AG04450 (cell line): ENCODE measurements at regions not wholly inside any gene's neighbourhood (a gene's known extent, or its start where the extent isn't known, plus 50 kb on each side); places are given as distances from the start of the nearest gene placed in this dataset.
"Not testable (repeated sequence)": the region's sequence is repeated elsewhere in the genome, so short reads cannot be mapped to it uniquely, and the experiment has no call there.

Experiments used
- CTCF ChIA-PET: fragments of 300-600, 350-600 bp; formaldehyde crosslinking; extraction: SDS; loops from one replicate; lab custom pipeline; 2022; ENCODE audit warnings: antibody characterized with exemption, inconsistent platforms; lab: Charles Lee
- POLR2A ChIA-PET: fragments of 350-600 bp; formaldehyde crosslinking; extraction: SDS; loops from one replicate; lab custom pipeline; 2021; ENCODE audit warnings: antibody characterized with exemption, inconsistent platforms; lab: Yijun Ruan, JAX
- DNase-seq: peaks from one replicate; pipeline ENCODE4 v3.0.0-alpha.2; 2011; ENCODE audit warnings: low read depth, low spot score
- H3K27ac ChIP-seq: one replicate; pipeline ENCODE4 v1.5.1; 2012; ENCODE audit warnings: low read depth, low read length, control low read depth
- H3K27me3 ChIP-seq: one replicate; pipeline ENCODE4 v1.6.0; 2012; ENCODE audit warnings: low read length; ENCODE audit not compliant: control insufficient read depth, insufficient read depth
- H3K4me3 ChIP-seq: 2 replicates; pipeline ENCODE4 v1.5.1; 2011; ENCODE audit warnings: mild to moderate bottlenecking, low read depth, low read length, control low read depth
- H3K9me3 ChIP-seq: 2 replicates; pipeline ENCODE4 v1.5.1; 2012; ENCODE audit warnings: low read length; ENCODE audit not compliant: control insufficient read depth, insufficient read depth
- TF ChIP-seq, protein P1 (sequence below): IDR thresholded peaks from 2 replicates; pipeline ENCODE4 v1.5.1; 2011; ENCODE audit warnings: low read depth, low read length, control low read depth, inconsistent platforms

DNA sequence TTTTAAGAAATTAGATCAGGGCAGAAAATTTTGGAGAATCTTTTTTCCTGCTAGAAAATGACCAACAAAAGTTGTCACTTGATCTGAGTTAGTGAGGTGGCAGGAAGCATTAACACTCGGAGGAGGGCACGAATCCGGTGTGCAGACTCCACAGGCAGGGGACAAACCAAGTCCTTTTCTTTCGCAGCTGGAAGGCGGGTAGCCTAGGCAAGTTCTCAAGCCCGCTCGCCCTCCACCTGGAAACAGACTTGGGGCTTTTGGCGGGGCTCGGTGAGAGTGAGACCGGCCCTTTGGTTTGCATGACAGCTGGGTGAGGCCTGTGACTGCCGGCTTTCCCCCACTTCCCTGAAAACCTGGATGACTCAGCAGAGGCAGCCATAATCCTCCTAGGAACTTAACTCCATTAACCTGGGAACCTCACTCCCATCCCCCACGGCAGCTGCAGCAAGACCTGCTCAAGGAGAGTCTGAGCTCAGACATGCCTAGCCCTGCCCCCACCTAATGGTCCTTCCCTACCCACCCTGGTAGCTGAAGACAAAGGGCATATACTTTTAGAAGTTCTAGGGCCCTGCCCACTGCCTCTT, 134.8 kb downstream of the MFSD1 start:
- DNase-seq: no peak
- ChIA-PET POLR2A (no interaction called here), CTCF (no interaction called here)
- H3K27me3 ChIP-seq: no peaks in the 10 kb centered on the region
- TF ChIP-seq, protein P1, sequence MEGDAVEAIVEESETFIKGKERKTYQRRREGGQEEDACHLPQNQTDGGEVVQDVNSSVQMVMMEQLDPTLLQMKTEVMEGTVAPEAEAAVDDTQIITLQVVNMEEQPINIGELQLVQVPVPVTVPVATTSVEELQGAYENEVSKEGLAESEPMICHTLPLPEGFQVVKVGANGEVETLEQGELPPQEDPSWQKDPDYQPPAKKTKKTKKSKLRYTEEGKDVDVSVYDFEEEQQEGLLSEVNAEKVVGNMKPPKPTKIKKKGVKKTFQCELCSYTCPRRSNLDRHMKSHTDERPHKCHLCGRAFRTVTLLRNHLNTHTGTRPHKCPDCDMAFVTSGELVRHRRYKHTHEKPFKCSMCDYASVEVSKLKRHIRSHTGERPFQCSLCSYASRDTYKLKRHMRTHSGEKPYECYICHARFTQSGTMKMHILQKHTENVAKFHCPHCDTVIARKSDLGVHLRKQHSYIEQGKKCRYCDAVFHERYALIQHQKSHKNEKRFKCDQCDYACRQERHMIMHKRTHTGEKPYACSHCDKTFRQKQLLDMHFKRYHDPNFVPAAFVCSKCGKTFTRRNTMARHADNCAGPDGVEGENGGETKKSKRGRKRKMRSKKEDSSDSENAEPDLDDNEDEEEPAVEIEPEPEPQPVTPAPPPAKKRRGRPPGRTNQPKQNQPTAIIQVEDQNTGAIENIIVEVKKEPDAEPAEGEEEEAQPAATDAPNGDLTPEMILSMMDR: no peak
- no peak overlapping the region for H3K4me3 ChIP-seq
- no peaks in the 10 kb centered on the region for H3K9me3 ChIP-seq
- no peak overlapping the region for H3K27ac ChIP-seq

GRCh38 chr3:158950178-158950901, 148.5 kb downstream of the MFSD1 start:
- H3K27ac ChIP-seq: no peak overlapping the region
- CTCF ChIA-PET: no interaction called here
- POLR2A ChIA-PET: no interaction called here
- H3K4me3 ChIP-seq: no peak overlapping the region
- H3K27me3 ChIP-seq: no peaks in the 10 kb centered on the region
- no peaks in the 10 kb centered on the region for H3K9me3 ChIP-seq
- TF ChIP-seq, protein P1: no peak
- no peak for DNase-seq

DNA sequence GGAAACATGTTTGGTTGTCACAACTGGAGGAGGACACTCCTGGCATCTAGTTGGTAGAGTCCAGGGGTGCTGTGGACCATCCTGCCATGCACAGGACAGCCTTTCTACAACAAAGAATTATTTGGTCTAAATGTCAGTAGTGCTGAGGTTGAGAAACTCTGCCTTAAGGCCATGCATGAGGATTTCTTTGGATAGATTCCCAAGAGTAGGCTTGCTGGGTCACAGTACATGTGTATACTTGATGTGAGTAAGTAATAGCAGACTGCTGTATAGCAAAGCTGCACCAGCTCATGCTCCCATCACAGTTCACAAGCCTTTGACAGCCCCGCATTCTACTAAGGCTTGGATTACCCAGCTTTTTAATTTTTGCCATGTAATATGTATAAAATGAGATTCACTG, 151.3 kb downstream of the MFSD1 start:
- Histone ChIP-seq H3K27me3 (no peaks in the 10 kb centered on the region), H3K9me3 (no peaks in the 10 kb centered on the region), H3K4me3 (no peak overlapping the region), H3K27ac (no peak overlapping the region)
- no peak for DNase-seq
- POLR2A ChIA-PET: no interaction called here
- TF ChIP-seq, protein P1: no peak
- CTCF ChIA-PET: no interaction called here

GRCh38 chr3:158954420-158954819, 152.6 kb downstream of the MFSD1 start:
- ChIA-PET POLR2A (no interaction called here), CTCF (no interaction called here)
- Histone ChIP-seq H3K4me3 (no peak overlapping the region), H3K9me3 (no peaks in the 10 kb centered on the region), H3K27ac (no peak overlapping the region), H3K27me3 (no peaks in the 10 kb centered on the region)
- no peak for DNase-seq
- TF ChIP-seq, protein P1: no peak

- H3K27me3 ChIP-seq, DNase-seq, CTCF ChIA-PET, H3K4me3 ChIP-seq, POLR2A ChIA-PET, H3K27ac ChIP-seq, H3K9me3 ChIP-seq: not testable (repeated sequence)
Measured at GRCh38 chr3:158957777-158958176, 155.9 kb downstream of the MFSD1 start.
